DMS153 treated with DMSO at 0.1 percent for 48 hours (cell line): ENCODE measurements at regions not wholly inside any gene's neighbourhood (a gene's known extent, or its start where the extent isn't known, plus 50 kb on each side); places are given as distances from the start of the nearest gene placed in this dataset.

Source experiments
- DNase-seq: peaks from one replicate; lab custom pipeline; 2025; ENCODE audit not compliant: unreplicated experiment; lab: John Stamatoyannopoulos, UW

GRCh38 chr1:82728206-82728605 lies 927.5 kb downstream of the ADGRL2 start:
- no peak for DNase-seq

GRCh38 chr1:82724246-82724645 lies 923.5 kb downstream of the ADGRL2 start:
- DNase-seq, result no peak

GRCh38 chr1:82722608-82723007 lies 921.9 kb downstream of the ADGRL2 start:
- no peak for DNase-seq

GRCh38 chr1:82721702-82722101 lies 921.0 kb downstream of the ADGRL2 start:
- no peak for DNase-seq

GRCh38 chr1:82718719-82719419 lies 918.1 kb downstream of the ADGRL2 start:
- DNase-seq, result no peak

GRCh38 chr1:82710091-82710490 lies 909.4 kb downstream of the ADGRL2 start:
- no peak for DNase-seq

- DNase-seq, result no peak
Measured at GRCh38 chr1:82707681-82708080, 906.9 kb downstream of the ADGRL2 start.

GRCh38 chr1:82706741-82707140 lies 906.0 kb downstream of the ADGRL2 start:
- no peak for DNase-seq

- no peak for DNase-seq
Measured at GRCh38 chr1:82704966-82705365, 904.2 kb downstream of the ADGRL2 start.

- DNase-seq, result no peak
Measured at GRCh38 chr1:82704393-82704792, 903.7 kb downstream of the ADGRL2 start.

- no peak for DNase-seq
Measured at GRCh38 chr1:82703951-82704350, 903.2 kb downstream of the ADGRL2 start.

- no peak for DNase-seq
Measured at GRCh38 chr1:82700476-82700875, 899.7 kb downstream of the ADGRL2 start.

GRCh38 chr1:82697965-82698364 lies 897.2 kb downstream of the ADGRL2 start:
- DNase-seq, result peak; percentile 84

GRCh38 chr1:82695443-82695842 lies 894.7 kb downstream of the ADGRL2 start:
- DNase-seq, result no peak

GRCh38 chr1:82690411-82690810 lies 889.7 kb downstream of the ADGRL2 start:
- DNase-seq, result no peak

GRCh38 chr1:82689217-82689616 lies 888.5 kb downstream of the ADGRL2 start:
- DNase-seq, result no peak

GRCh38 chr1:82686774-82687173 lies 886.0 kb downstream of the ADGRL2 start:
- DNase-seq, result no peak

GRCh38 chr1:82646888-82647287 lies 846.2 kb downstream of the ADGRL2 start:
- no peak for DNase-seq

- no peak for DNase-seq
Measured at GRCh38 chr1:82646336-82646735, 845.6 kb downstream of the ADGRL2 start.

GRCh38 chr1:82644186-82644915 lies 843.6 kb downstream of the ADGRL2 start:
- no peak for DNase-seq

- no peak for DNase-seq
Measured at GRCh38 chr1:82640352-82640751, 839.6 kb downstream of the ADGRL2 start.

GRCh38 chr1:82634266-82634665 lies 833.5 kb downstream of the ADGRL2 start:
- no peak for DNase-seq

- DNase-seq, result no peak
Measured at GRCh38 chr1:82632155-82632554, 831.4 kb downstream of the ADGRL2 start.
